TTC549 (cell line): ENCODE measurements at regions not wholly inside any gene's neighbourhood (a gene's known extent, or its start where the extent isn't known, plus 50 kb on each side); places are given as distances from the start of the nearest gene placed in this dataset.

ENCODE experiments used
- FAIRE-seq: peaks from 2 replicates; lab custom pipeline; 2012; peaks lifted over from hg19 to GRCh38; lab: Jason Lieb, UNC

DNA sequence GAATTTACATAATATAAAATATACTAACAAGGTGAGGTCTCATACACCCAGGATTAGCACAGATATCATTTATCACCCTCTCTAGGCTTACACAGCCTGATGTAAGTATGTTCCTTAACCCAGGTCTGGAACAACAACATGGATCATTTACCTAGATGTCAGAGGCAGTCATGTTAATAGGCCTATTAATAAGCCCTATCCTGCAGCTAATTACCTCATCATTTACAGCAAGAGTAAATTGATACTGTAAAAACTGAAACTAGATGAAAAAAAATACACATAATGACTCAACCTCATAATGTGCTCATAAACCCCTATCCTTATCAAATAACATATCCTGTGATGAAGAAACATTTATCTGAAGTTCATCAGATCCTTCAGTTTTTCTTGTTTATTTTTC lies 334.3 kb upstream of the MANEA start:
- no peak for FAIRE-seq

DNA sequence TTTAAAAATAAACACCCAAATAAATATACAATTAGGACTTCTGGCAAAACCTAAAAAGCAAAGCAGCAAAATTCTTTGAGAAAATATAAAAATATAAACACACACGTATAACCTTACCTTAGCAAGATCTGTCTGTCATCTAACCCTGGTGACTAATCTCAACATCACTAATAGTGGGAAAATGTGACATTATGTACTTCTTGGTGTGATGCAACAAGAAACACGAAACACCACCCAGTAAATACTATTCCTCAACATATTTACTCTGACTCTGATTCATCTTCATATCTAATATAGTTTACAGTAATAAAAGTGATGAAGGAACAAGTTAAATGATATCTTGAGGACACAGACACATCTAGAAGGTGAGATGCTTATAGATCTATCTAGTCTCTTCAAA lies 332.6 kb upstream of the MANEA start:
- no peak for FAIRE-seq

DNA sequence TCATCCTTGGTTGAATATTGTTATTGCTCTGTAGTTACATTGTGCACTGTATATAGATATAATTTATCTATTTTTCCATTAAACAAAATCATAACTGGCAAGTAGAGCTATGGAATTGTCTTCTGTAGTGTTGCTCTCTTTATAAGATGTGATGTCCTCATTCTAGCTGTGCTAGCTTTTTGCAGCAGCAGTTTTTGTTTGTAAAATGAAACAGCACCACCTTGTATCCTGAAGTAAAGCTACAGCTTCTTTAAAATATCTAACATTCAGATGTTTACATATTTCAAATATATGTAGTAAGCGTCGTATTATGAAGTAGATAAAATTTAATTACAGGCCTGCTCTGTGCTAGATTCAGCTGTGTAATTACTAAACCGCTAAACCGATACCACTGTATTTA lies 328.8 kb upstream of the MANEA start:
- FAIRE-seq, result no peak

DNA sequence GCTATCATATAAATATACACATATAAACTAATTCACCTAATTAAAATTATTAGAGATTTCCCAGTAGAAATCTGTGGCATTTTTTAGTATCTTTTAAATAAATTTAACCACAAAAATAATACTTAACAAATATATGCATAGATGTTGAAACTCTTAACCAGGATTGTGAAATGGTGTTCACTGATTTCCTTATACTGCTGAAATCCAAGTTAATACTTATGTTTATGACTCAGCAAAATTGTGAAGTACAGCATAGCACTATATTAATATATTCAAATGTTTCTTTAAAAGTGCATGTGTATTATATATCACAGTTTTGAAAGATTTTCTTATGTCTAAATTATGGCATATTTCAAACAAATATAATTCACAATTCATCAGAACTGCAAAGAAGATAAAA lies 328.2 kb upstream of the MANEA start:
- FAIRE-seq, result no peak

DNA sequence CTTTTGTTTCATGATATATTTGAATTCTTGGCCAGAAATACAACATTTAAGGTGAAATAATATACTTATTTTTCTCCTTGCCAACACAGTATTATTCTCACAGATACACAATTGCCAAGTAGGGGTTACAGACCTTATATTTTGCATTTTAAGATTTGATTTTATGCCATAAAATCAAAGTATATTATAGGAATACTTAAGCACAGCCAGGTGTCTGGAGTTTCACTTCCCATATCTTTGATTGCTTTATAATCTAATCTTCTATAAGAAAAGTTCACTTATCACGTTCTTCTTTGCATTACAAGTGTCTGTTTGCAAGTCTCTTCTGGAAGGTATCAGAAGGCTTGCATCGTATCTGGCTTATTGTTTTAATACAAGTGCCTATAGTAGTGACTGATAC lies 327.7 kb upstream of the MANEA start:
- FAIRE-seq, result no peak

DNA sequence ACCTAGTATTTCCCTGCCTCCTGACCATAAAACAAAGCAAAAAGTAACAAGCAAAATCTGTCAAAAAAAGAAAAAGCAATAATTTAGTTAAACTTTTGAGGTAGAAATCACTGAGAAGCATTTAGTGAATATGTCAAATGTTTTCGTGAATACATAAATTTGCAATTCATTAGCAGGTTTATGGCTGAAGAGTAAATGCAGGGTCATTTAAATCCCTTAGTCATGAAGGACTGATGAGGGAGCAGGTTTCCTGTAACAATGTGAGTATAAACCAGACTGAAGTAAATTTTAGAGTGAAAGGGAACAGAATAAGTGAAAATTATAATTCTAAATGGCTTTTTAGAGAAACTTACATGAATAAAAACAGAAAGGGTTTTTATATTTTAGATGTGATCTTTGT lies 313.5 kb upstream of the MANEA start:
- no peak for FAIRE-seq

DNA sequence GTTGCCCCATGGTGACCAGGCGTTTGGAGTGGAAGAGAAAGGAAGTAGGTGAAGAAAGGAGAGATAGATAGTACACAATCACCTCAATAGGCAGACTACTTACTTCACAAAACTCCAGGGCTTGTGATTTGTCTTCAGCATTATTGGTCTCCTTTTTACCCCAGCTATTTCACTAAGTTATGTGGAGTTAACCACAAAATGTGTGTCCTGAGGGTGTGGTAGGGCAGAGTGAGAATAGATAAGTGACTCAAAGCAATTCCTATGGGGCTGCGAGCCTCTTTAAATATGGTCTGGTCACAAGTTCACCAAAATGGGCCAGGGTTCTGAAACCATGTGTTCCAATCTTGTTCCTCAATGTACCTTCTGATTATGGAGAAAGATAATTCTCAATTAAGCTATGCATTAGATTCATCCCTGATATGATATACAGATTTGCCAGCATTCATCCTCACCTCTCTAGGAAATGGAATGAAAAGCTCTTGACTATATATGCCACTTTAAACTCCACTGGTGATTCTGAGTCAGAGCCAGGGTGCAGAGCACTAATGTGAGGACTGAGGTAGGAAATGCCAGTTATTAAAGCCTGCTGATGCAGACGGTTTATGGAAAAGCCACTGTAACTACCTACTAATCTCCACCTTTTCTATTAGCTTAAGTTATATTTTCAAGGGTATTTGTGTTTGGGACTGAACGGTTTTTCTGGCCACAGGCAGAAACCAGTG lies 310.6 kb upstream of the MANEA start:
- FAIRE-seq, result no peak

DNA sequence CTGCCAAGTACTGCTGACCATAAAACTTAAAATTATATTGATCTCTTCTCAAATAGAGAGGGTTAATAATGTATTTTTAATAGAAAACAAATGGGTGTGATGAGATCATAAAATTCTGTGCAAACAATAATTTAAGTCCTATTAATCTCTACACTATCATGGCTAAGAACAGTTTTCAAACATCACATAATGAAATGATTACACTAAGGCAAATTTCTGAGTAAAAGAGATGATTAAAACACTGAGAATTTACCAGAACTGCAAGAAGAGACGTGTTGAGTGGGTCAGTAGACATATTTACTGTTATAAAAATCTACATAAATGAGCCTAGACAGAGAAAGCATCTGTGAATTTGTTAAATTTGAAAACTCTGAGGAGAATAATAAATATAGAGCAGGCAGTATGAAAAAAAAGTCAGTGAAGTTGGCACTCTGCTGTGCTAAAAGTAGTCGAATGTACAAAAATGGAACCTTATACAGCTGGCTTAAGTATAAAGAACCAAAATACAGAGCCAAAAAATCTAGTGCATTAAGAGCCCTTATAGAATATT lies 302.6 kb upstream of the MANEA start:
- FAIRE-seq, result no peak

DNA sequence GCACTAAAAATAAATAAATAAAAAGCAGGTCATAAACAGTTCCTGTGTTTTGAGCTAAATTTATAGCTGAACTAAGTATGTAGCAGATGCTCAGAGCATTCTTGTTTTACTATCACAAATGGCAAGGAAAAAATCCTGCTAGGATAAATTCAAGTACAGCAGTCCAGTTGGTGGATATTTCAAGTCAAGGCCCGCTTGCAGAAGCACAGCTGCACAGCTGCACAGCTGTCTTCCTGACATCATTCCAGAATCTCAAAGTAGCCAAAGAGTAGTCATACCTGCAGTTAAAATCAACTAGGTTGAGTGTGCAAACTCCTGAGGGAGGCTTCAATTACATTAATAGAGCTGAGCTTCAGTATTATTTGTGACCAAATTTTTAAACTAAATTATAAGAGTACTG lies 297.7 kb upstream of the MANEA start:
- no peak for FAIRE-seq

DNA sequence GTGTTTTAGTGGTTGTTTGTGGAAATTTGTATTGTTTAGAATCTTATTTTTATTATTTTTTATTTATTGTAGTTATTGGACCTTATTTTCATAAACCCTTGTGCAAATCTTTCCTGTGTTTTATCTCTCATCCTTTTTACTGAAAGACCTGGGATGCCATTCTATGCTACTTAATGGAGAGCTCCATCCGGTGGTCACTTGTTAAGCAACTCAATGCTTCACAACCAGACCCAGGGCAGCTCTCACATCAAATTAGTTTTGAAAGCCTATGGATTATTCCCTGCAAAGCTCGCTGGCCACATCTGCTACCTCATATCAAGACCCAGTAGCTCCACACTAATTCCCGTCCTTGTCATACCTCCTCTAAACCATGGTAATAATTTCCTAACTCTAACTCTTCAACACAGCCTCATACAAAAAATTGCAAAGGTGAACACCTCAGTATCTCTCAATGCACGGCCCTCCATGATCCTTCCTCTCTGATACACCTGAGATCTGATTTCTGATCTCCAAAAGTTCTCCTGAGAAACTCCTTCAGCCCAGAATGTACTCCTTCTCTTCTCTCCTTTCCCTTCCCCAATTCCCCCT lies 296.6 kb upstream of the MANEA start:
- FAIRE-seq, result no peak

DNA sequence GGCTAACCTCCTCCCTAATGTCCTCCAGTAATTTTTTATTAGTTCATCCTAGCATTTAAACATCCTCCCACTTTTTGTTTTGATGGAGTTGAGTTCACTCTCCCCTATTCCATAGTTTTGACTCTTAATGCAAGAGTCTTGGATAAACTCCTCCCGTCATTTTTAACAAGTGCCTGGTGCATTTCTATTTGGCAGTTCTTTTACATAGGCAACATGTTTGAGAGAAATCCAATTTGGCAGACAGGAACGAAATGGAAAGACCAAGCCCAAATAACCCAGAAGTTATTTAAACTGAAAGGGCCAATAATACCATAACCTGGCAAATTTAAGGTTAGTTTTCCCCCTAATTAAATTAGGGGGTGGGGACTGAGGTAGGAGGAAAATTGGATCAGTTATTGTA lies 291.5 kb upstream of the MANEA start:
- FAIRE-seq, result no peak

DNA sequence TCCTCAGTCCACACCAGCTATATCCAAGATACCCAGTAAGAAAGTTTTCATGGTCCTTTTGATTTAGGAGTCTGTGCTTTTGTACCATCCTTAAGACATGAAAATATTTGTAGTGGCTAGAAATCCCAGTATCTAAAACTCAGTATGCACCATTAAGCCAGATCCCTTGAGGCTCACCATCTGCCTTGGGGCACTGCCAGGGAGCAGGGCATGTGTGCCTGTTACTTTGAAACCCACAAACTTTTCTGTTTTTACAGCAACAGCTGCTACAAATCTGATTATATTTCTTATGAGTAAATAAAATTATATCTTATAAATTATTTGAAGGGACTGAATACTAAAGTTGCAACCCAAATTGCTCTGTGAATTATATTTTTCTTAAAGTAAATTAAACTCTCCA lies 290.5 kb upstream of the MANEA start:
- FAIRE-seq, result no peak

DNA sequence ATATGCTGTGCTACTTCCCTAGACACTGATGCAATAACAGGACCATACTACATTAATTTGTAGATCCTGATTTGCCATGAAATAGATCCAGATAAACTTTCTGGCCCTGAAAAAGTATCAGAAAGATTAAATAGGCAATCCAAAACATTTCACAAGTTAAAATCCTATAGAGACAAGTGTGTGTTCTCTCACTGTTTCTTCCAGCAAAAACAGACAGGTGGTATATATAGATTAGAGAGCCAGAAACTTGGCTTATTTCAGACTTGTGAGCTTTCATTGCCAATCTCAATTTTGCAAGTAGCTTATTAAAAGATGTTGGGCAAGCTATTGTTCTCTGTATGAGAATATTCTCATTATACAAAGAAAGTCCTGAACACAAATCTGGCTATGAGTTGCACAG lies 289.1 kb upstream of the MANEA start:
- FAIRE-seq, result no peak

DNA sequence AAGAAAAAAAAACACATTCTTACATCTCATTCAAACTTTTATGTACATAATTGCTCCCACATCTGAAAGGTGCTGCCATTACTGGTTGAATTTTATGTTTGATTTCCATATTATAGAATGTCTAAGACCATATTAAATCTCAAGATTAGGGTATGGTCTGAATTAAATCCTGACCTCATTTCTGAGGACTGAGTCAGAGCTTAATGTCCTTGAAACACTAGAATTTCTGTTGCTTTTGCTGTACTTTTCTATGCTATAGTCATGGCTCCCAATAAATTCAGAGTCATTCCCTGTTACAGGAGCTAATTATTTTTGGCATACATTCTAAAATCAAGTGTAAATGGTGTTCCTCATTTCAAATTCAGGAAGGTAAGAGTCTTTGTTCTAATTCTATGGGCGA lies 285.3 kb upstream of the MANEA start:
- FAIRE-seq, result no peak

DNA sequence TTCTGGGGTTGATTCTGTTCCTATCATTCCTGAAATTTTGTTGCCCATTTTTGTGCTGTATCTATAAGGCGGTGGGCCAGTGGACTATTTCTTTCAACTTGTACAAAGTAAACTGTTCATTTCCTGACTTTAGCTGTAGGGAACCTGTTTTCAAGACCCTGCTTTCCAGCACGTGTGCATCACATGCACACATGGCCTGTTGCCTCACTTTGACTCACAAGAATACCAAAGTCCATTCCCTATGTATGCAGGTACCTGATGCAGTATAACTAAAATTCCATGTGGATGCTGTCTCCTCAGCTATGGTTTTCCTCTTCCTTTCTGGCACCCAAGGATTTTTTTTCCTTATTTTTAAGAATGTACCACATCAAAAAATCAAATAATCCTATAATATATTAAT lies 284.1 kb upstream of the MANEA start:
- no peak for FAIRE-seq

DNA sequence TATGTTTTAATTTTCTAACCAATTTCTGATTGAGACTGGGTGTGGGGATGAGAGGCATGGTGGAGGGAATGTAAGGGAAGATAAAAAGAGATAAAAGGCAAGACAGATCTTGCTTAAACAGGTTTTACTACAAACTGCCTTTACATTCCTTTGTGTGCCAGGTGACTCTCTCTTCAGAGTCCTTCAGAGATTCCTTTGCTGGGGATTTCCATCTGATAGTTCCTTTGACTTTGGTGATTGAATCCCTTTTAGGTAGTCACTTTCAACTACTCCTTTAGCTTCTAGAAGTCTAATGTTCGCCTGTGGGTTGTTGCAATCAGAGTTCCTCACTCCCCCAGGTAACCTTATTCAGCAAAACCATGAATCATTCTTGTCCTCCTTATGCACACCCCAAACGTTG lies 283.3 kb upstream of the MANEA start:
- FAIRE-seq, result no peak

DNA sequence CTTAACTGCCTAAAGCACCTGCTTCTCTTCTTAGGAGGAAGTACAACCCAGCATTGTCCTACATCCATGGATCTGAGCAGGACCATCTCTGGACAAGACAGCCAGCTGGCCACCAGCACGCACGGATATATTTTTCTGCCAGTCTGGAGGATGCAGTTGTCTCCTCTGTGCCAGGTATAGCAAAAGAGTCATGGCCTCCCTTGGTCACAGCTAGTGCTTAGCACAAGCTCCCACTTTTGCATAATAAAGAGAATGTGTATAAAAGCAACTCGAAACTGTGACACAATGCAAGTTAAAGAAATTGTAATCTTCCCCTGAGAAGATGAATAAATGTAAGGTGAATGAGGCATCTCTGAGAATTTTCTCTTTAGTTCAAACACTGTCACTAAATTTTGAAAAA lies 267.8 kb upstream of the MANEA start:
- no peak for FAIRE-seq

DNA sequence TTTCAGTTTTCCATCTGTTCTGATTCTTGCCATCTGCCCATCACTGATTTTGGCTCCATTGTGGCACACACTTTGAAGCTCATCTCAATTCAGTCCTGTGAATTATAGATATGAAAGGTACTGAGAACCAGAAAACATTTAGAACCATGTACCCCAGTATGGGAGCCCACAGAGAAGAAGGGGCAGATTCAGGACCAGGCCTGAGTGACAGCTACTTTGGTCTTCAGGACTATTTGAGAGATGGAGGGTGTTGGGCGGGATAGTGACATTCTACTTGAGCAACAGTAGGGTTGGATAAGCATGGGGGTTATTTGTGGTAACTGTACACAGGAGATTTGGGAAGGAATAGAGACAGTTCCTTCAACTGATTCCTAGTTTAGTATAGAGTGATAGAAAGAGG lies 259.2 kb upstream of the MANEA start:
- FAIRE-seq, result no peak

DNA sequence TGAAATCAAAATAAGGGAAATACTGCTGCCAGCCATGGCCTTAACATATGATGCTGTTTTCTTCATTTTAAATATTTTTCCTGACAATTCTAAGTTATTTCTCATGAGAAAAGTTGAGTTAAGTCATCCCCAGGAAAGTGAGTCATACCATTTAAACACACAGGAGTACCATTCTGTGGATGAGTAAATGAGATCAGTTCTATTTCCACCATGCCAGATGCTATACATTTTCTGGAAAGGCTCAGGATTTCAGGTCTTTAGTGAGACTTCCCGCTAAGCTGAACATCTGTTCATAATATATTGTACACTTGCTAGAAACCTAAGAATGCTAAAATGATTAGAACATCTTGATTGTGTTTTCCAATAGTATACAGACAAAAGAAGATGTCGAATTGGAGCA lies 256.2 kb upstream of the MANEA start:
- FAIRE-seq, result no peak

DNA sequence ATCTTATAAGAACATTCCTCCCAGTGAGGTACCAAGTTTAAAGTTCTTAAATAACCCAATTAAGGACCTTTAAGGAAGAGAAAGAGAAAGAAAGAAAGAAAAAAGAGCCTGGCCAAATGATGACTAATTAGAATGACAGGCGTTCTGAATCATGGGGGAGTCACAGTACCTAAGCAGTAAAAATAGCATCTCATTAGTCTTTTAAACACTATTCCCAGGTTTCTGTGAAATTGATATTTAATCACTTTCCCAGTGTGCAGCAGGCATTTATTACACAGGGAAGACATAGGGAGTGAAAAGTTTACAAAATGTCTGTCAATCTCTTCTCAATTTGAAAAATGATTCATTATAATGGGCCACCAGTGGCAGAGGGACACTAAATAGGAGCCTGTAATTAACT lies 251.4 kb upstream of the MANEA start:
- FAIRE-seq, result no peak

DNA sequence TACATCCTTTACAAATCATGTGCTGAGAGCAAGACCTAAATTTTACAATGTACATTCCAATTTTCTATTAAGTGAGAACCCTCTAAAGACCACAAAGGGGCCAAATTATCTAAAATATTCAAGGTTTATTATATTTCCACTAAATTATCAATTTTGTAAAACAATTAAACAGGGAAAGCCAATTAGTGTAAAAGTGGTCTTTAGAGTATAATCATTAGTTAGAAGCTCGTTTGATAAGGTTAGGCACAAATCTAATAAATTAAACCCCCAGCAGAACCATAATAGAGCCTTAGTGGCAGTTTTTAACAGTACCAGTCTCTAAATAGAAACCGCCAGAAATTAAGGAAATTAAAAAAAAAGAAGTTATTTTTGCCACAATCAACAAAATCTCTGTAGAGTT lies 249.1 kb upstream of the MANEA start:
- FAIRE-seq, result no peak

DNA sequence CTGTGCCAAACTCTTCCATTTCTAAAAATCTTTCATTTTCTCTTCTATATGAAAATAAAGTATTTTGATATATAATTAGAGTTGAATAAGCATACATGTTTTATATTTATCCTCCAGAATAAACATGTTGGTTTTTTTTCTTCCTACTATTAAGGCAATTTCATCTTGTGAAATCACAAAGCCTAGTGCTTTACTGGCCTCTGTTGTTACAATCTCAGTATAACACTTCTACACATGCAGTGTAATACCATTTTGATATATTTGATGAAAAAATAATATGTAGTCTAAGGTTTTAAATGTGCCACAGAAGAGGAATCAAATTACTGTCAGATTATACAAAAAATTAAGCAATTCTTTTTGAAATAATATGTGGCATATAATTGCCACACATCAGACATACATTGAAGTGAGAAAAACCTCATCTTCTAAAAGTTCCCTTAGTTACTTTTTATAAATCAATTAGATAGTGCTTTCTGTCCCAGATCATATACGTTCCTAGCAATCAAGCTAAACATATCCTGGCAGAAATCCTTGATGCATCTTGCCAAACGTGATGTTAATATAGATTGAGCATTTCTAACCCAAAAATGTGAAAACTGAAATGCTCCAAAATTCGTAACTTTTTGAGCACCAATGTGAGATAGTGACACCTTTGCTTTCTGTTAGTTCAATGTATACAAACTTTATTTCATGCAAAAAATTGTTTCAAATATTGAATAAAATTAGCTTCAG lies 225.1 kb upstream of the MANEA start:
- no peak for FAIRE-seq

DNA sequence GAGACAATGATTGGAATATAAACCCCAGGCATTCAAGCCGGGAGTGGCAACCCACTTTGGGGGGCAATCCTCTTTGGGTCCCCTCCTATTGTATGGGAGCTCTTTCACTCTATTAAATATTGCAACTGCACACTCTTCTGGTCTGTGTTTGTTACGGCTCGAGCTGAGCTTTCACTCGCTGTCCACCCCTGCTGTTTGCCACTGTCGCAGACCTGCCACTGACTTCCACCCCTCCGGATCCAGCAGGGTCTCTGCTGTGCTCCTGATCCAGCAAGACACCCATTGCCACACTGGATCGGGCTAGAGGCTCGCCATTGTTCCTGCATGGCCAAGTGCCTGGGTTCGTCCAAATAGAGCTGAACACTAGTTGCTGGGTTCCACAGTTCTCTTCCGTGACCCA lies 222.8 kb upstream of the MANEA start:
- no peak for FAIRE-seq
